ENCODE measurements at regions not wholly inside any gene's neighbourhood (a gene's known extent, or its start where the extent isn't known, plus 50 kb on each side); places are given as distances from the start of the nearest gene placed in this dataset.

DNA sequence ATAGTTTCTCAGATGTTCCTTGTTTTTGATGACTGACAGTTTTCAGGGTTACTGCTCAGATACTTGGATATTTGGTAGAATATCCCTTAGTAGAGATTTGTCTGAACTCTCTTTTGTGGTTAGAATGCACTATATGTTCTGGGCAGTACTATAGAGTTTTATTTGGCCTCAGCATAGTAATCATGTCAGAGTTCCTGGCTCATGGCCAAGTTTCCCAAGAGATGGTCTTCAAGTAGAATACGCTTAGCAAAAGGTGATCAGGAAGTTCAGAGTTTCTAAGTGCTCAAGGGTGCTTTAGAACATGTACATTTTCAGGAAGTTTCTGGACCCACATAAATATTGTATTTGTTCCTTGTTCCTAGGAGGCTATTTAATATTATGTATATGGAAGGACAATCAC, 1209.7 kb upstream of the GJE1 start:
- no peak for DNase-seq (ENCODE audit: low read depth in 1 of 2, low spot score in 1 of 2)

DNA sequence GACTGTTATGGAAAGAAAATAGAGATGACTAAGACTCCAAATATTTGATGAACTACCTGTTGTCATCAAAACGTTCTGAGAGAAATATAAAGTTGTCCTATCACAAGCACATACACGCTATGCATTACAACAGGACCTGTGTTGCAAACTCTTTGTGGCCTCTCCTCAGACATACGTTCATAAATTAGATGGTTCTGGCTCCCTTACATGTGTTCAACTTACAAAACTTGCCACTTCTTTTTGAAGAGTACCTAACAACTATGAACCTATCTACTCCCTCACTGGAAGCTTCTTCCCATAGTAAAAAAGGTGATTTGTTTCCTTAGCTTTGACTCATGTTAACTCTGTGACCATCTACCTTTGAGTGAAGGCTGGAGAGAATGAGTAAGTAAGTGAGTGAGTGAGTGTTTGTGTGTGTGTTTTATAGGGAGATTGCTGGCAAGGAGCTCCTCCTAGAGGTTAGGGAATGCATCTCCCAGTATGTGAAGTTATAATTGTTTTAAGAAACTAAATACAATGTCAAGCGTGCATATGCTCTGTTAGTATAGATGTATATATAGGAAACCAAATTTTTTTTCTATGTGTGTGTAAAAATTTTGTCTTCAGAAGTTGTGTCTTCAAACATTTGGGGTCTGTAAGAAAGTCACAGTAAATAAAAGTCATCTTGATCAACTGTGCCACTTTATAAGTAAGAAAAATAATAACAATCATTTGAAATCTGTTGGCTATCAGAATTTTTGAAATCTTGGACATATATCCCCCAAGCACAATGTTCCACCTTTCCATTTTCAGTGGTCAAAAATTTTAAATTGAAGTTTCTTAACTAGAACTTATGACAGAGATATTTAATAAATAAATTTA, 1211.1 kb upstream of the GJE1 start:
- no peak for DNase-seq (ENCODE audit: low read depth in 1 of 2, low spot score in 1 of 2)

DNA sequence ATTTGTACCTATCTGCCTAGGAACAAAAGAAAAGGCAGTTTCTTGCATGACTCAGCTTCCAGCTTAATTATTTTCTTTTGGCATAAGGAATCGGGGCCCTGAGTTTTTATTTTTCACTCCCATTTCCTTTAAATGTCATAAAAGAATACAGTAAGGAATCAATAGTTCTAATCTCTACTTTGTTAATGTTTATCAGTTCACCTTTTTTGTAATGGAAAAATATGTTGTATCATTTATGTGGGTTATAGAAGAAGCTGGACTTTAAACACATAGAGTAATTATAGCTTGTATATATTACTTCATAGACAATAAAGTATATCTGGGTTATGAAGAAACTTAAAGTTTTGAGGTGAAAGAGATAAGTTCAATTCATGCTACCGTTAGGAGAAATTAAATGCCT, 1214.8 kb upstream of the GJE1 start:
- no peak for DNase-seq (ENCODE audit: low read depth in 1 of 2, low spot score in 1 of 2)

GRCh38 chr6:140915551-140915950, 1217.2 kb upstream of the GJE1 start:
- no peak for DNase-seq (ENCODE audit: low read depth in 1 of 2, low spot score in 1 of 2)

GRCh38 chr6:140915103-140915502, 1217.6 kb upstream of the GJE1 start:
- DNase-seq (ENCODE audit: low read depth in 1 of 2, low spot score in 1 of 2) = no peak

- no peak for DNase-seq (ENCODE audit: low read depth in 1 of 2, low spot score in 1 of 2)
Observed at GRCh38 chr6:140912686-140913085, 1220.0 kb upstream of the GJE1 start.

DNA sequence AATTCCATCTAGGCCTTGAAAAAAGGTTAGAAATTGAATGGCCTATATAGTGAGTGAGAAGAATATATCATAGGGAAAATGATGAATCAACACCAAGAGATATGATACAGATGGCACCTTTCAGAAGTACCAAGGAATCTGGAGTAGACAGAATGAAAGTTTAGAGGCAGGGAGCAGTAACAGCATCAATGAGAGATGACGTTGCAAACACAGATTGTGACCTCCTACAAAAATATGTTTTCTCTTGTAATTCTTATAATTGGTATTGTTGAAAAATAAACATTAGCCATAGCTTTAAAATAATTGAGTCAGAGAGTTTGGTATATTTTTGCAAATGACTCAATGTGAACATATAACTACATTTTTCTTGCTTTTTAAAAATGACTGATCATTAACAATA, 1223.1 kb upstream of the GJE1 start:
- no peak for DNase-seq (ENCODE audit: low read depth in 1 of 2, low spot score in 1 of 2)

GRCh38 chr6:140909156-140909555, 1223.6 kb upstream of the GJE1 start:
- no peak for DNase-seq (ENCODE audit: low read depth in 1 of 2, low spot score in 1 of 2)

- no peak for DNase-seq (ENCODE audit: low read depth in 1 of 2, low spot score in 1 of 2)
Observed at GRCh38 chr6:140908505-140908904, 1224.2 kb upstream of the GJE1 start.

DNA sequence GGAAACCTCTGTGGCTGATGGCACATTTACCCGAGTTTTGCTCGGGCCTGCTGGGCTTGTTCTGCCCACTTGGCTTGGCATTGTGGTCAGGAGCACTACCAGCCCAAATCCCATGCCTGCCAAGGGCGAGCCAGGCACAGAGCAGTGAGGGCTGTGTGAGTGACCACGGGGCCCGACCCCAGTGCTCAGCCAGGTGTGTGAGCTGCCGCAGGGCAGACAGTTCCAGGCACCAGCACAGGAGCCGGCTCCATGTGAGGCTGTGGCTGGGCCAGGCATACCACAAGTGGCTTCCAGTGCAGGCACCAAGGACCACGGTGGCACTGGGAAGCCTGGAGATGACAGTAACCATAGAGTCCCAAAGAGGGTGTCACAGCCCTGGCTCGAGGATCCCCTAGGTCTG, 1225.5 kb upstream of the GJE1 start:
- DNase-seq (ENCODE audit: low read depth in 1 of 2, low spot score in 1 of 2) = no peak

DNA sequence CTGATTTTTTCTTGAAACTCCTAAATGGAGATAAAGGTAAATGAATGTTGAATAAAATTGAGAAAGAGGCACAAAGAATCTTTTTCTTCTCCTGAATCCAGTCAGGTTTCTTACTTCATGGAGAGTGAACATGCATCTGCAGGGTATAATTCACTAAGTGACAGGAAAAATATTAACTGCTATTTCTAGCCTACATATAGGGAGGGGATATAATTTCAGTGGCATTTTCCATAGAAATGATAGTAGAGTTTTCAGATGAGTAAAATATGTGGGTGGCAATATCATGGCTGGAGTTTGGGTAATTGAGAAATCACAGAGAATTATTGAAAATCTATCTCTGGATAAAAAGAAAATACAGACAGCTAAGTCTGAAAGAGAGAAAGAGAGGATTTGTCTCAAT, 1227.0 kb upstream of the GJE1 start:
- no peak for DNase-seq (ENCODE audit: low read depth in 1 of 2, low spot score in 1 of 2)

- no peak for DNase-seq (ENCODE audit: low read depth in 1 of 2, low spot score in 1 of 2)
Observed at GRCh38 chr6:140905050-140905449, 1227.7 kb upstream of the GJE1 start.

DNA sequence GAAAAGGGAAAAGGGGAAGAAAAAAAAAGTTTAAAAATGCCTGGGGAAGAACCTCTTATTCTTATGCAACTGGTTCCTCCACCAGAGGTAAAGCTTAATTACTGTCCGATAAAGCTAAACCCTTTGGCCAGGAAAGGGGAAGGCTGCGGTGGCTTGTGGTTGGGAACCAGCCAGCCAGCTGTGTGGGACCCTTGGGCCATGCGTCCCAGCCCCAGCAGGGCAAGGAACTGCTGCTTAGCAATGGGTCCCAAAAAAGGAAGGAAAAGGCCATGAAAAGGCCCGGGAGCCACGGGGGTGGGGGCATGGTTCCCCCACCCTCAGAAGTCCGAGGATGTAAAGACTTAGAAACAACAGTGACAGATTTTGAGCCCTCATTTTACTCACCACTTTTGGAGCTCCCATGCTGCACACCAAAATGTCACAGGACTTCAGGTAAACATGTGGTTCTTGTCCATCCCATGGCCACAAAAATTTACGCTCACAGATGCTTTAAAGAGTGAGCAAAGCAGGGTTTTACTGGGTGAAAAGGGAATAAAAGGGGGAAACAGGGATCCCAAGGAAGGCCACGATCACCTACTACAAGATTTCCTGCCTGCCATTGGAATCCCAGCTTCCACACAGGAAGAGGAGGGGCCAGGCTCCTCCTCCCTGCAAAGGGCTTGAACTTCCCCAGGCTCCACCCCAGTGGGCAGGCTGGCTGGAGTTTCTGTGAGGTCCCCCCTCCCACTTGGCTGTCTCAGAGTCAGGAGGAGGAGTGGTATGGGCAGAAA, 1234.7 kb upstream of the GJE1 start:
- no peak for DNase-seq (ENCODE audit: low read depth in 1 of 2, low spot score in 1 of 2)

- no peak for DNase-seq (ENCODE audit: low read depth in 1 of 2, low spot score in 1 of 2)
Observed at GRCh38 chr6:140897349-140897748, 1235.4 kb upstream of the GJE1 start.

- no peak for DNase-seq (ENCODE audit: low read depth in 1 of 2, low spot score in 1 of 2)
Observed at GRCh38 chr6:140893432-140893831, 1239.3 kb upstream of the GJE1 start.

DNA sequence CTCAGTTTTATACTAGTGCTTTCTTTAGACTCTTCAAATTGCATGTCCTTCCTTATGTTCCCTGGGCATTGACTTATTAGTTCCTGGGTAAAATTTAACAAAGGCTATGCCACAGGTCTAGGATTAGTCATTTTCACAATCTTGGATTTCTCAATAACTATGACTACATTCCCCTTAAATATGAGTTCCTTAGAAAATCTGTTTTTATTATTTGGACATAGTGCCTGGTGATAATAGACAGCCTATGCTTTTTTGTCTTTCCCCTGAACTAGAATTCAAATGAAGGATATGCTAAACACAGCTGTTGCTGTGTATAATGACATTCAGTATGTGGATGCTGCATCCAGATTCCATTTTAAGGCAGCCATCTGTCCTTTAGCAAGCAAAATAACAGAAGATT, 1252.8 kb upstream of the GJE1 start:
- no peak for DNase-seq (ENCODE audit: low read depth in 1 of 2, low spot score in 1 of 2)

GRCh38 chr6:140874066-140874465, 1258.7 kb upstream of the GJE1 start:
- DNase-seq (ENCODE audit: low read depth in 1 of 2, low spot score in 1 of 2) = no peak

DNA sequence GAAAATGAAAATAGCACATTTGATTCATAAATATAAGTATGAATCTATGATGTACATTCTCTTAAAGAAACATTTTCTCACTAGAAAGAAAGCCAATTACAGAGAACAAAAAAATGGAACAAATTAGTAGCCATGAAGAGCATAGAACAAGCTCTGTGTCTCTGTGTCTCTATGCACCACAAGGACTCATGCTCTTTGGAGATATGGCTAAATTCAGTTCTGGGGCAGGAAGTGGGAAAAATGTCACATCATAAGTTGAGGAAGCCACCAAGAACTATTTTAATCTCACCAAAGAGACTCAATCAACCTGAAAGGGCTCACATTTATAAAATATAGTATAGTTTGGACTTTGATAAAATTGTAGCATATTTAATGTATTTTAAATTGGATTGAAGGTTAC, 1259.8 kb upstream of the GJE1 start:
- DNase-seq (ENCODE audit: low read depth in 1 of 2, low spot score in 1 of 2) = no peak

GRCh38 chr6:140871911-140872310, 1260.8 kb upstream of the GJE1 start:
- DNase-seq (ENCODE audit: low read depth in 1 of 2, low spot score in 1 of 2) = no peak

GRCh38 chr6:140867336-140867735, 1265.4 kb upstream of the GJE1 start:
- DNase-seq (ENCODE audit: low read depth in 1 of 2, low spot score in 1 of 2) = no peak

DNA sequence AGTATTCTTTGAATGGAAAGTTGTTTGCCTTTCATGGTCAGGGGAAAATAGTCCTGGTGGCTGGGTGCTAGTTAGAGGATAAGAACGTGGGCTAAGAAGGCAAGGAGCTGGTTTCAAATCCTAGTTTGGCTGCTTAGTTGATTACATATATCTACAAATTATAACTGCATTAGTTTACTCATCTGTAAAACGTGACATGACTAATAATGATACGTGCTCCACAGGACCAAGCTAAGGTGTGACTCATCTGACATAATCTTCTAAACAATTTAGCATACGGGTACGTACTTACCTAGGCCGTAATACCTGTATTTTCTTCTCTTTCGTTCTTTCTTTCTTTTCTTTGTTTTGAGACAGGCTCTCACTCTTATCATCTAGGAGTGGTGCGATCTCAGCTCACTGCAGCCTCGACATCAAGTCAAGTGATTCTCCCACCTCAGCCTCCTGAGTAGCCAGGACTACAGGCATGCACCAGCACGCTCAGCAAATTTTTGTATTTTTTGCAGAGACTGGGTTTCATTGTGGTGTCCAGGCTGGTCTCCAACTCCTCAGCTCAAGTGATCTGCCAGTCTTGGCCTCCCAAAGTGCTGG, 1274.2 kb upstream of the GJE1 start:
- no peak for DNase-seq (ENCODE audit: low read depth in 1 of 2, low spot score in 1 of 2)

DNA sequence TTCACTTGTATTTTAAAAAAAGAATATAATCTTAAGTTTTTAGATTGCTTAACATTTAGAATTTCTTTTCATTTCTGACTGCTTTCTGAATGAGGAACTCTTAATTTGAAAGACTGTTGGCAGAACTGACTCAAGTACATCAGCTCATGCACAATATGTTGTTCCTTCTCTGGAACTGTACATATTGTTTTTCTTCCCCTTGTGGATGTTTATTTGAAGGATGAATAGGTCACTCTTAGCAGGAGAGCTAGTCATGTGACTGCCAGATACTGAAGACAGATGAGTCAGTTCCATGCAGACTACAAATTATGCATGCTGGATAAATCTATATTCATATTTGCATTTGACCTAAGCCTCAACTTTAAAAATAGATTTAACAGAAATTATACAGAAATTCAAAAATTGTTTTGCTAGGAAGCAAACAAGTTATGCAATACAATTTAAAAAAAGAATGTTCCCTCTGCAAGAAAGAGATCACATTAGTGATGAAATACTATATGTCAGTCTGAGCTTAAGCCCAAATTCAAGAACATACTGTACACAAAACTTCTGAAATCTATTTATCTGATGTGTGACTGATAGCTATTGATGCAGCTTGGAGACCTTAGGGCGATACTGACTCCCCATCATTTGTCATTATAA, 1274.9 kb upstream of the GJE1 start:
- DNase-seq (ENCODE audit: low read depth in 1 of 2, low spot score in 1 of 2) = no peak
